ENCODE measurements at regions not wholly inside any gene's neighbourhood (a gene's known extent, or its start where the extent isn't known, plus 50 kb on each side); places are given as distances from the start of the nearest gene placed in this dataset.

DNA sequence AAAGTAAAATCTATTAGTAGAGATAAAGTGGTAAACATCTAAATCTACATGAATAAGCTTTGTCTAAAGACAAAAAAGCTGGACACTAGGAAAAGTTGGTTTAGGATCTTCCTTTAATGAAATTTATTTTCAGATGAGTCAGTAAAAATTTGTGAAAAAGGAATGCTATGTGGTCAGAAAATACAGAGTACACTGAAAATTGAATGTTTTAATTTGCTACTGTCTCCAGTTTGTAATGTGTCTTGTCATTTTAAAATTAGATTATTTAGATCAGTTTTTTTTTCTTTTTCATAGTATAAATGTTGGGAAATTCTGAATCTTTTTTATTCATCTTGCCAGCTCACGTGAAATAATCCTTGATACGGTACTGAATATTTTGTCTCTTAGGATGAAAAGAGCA lies 56.9 kb downstream of the SLITRK6 start:
- no peak for DNase-seq (ENCODE audit: low spot score)
- FAIRE-seq = no peak

DNA sequence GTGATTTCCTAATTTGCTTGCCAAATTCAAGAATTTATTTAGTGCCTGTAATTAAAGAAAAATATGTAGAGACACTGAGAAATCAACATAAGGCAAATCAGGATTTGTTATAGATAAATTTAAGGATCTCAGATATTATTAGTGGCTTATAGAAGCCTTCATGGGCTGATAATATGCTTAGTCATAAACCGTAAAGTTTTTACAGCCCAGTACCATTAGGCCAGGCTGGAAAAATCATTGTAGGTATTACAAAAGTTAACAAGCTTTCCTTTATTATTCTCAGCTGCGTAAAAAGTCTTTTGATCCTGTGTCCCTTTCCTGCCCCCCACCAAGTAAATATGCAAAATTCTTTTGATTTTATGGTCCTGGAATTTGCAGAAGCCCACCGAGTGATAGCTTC lies 58.2 kb downstream of the SLITRK6 start:
- FAIRE-seq (no peak), DNase-seq (ENCODE audit: low spot score) (no peak)

DNA sequence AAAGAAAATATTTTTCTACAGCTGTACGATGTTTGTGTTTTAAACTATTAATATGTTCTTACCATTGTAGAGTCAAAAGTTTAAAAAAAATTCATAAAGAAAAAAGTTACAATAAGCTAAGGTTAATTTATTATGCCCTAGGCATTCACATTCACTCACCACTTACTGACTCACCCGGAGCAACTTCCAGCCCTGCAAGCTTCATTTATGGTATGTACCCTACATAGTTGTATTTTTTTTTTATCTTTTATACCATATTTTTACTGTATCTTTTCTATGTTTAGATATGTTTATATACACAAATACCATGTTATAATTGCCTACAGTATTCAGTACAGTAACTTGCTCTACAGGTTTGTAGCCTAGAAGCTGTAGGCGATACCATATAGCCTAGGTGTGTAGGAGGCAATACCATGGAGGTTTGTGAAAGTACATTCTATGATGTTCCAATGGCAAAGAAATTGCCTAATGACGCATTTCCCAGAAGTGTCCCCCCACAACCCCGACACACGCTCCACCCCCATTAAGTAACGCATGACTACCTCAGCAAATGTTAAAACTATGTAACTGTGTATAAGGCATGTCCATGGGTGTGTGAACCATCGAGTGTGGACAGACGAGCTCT lies 60.4 kb downstream of the SLITRK6 start:
- no peak for FAIRE-seq

DNA sequence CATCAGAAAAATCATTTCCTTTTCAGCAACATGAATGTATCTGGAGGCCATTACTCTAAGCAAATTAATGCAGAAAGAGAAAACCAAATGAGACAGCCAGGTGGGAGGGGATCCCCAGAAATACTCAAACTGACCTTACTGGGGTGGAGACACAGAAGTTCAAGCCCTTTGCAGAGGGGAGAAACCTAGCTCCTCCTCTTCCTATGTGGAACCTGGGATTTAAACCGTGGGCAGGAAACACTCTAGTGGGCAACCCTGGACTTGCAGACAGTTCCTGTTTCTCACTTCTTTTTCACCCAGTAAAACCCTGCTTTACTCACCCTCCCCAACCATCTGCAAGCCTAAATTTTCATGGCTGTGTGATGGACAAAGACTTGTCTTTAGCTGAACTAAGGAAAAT lies 61.3 kb downstream of the SLITRK6 start:
- no peak for DNase-seq (ENCODE audit: low spot score)
- FAIRE-seq = no peak

More for the DNA sequence above, 60.4 kb downstream of the SLITRK6 start:
- no peak for DNase-seq (ENCODE audit: low spot score)

DNA sequence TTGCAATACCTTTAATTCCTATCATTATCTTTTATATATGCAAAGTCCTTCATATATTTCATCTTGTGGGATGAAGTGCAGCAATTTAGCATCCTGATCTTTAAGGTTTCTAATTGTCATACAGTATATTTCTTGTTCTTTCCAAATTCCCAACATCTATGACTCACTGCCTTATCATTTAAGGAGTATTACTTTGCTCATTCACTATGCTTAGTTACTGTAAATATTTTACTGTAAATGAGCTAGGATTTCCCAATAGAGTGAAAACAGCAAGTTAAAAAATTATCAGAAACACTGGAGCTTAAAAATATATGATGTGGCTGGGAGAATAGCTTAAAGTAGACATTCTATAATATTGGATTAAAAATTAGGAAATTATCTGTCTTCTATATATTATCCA lies 69.9 kb downstream of the SLITRK6 start:
- DNase-seq (ENCODE audit: low spot score) = no peak
- FAIRE-seq = no peak

DNA sequence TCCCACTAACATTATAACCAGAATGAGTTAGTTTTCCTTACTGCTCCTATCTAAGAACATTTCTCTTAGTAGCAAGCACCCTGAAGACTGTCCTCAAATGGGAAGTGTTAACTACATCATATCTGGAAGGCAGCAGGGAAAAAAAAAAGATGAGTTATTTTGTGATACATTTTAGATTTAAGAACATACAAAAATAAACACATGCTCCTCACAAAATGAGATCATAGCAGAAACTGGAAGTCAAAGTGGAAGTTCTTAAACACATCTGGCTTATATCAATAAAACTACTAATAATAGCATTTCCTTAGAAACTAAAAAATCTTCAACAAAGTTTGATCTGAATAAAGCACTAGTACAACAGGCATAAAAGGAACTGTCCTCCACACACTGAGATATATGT lies 70.4 kb downstream of the SLITRK6 start:
- DNase-seq (ENCODE audit: low spot score) = no peak
- no peak for FAIRE-seq

DNA sequence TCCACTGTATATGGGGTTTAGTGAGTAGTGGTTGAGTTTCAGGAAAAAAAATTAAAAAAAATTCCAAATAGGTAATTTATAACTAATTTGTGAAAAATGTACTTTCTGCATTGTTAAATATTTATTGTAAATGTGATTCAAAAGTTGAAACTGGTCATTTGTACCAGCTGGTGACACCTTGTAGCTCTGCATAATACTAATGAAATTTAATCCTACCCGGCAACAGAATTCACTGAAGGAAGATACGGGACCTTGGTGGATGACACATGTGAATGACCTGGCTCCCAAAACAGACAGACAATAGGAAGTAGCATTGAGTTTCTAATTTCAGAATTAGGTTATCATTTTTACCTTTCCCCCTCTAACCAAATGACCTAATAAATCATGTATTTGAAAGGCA lies 73.8 kb downstream of the SLITRK6 start:
- no peak for DNase-seq (ENCODE audit: low spot score)
- FAIRE-seq = no peak

DNA sequence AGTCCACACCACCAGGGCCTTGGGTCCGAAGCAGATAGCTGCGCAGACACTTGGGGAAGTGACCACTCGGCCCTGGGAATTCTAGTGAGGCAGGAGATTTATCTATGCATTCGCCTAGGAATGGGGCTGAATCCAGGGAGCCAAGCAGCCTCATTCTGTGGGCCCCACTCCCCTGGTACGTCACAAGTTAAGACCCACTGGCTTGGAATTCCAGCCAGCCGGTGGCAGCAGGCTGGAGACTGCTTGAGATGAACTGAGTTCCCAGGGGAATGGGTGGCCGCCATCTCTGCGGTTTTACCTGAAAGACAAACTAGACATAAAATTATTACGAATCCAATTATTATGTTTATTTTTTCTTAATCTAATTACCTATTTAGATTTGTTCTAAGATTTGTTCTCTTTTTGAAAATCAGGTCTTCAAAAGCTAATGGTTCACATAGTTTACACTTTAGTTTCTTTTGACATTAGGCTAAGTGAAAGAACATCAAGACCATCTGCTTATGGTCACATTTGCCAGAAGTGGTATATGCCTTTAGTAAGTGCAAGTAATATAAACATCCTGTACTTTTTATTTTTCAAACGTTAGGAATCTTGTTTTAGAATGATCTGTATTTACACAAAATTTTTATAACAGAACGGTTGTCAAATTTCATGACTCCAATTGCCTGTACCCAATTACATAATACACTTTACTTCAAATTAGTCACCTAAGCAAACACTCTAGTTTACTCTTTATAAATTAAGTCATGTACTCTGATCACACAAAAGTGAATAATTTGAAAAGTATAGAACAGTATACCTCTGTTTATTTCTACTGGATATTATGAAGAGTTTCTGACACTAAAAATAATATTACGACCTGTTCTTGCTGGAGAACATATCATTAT lies 74.4 kb downstream of the SLITRK6 start:
- no peak for DNase-seq (ENCODE audit: low spot score)
- no peak for FAIRE-seq

DNA sequence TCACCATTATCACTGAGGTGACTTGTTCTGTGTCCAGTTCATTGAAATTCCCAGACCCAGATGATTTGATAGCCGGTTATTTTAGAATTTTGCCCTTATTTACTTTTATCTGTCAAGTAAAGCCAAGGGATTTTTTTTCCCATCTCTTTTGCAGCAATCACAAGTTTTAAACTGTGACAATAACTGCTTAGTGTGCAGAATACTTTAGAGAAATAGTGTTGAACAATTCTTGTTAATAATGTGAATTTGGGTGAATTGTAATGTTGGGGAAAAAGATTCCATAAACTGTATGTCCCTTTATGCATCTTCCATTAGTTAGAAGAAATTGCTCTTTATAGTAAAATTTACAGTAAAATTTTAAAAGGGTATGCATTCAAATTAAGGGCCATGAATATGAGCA lies 79.5 kb downstream of the SLITRK6 start:
- DNase-seq (ENCODE audit: low spot score) (no peak), FAIRE-seq (no peak)

DNA sequence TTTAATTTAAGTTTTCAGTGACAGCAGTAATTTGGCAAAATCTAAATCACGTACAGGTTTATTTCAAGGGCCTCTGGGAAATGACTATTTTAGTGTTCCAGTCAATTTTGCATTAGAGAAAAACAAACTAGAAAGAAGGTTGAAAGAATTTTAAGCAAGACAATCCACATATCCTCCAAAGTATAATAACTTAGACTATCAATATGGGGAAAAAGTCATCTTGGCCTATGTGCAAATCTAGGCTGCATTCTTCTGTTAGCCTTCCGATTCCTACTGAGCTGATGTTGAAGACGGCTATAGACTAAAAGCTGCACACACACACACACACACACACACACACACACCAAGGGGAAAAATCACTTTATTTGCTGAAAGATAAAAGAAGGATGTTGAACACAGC lies 81.3 kb downstream of the SLITRK6 start:
- DNase-seq (ENCODE audit: low spot score) (no peak), FAIRE-seq (no peak)

DNA sequence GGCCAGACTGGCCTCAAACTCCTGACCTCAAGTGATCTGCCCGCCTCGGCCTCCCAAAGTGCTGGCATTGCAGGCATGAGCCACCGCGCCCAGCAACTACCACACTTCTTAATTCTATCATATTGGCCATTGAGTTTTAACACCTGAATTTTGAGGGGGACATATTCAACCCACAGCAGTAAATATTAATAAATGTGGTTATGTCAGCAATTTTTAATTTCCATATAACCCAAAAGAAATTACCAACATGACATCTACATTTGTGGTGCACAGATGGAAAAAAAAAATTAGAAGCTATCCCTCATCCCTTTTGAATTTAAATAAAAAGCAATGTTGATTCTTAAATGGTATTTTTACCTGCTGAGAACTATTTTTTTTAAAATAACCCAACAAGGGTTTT lies 88.7 kb downstream of the SLITRK6 start:
- DNase-seq (ENCODE audit: low spot score) (no peak), FAIRE-seq (no peak)

DNA sequence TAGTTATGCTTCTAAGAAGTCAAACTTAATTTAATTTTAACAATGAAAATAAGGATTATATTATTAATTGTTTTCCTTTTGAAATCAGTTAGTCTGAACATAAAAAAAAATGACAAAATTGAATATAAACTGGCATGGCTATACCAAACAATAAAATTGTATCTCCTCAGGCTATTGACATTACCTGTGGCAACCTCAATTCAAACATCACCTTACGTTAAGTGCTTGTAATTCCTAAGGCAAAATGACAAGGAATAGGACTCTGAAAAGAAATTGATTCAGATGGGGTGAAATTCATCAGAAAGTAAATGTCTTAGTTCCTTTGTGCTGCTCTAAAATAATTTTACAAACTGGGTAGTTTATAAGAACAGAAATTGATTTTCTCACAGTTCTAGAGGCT lies 89.5 kb downstream of the SLITRK6 start:
- FAIRE-seq = no peak
- DNase-seq (ENCODE audit: low spot score) = no peak

DNA sequence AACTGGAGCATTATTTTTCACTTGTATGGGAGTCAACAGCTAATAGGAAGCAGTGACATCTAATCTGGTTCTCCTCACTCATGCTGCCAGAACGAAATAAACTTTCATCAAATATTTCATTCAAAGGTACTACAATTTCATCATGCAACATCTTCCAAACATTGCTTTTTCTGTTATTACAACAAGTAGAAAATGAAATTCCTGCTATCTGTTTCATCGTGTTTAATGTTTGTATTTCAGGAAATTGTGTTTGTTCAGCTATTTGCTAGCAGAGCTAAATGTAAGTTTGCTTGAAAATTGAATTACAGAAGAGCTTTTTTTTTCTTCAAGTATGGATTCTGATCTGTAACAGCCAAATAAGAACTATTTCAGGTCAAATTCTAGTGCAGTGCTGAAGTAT lies 90.1 kb downstream of the SLITRK6 start:
- no peak for FAIRE-seq

DNA sequence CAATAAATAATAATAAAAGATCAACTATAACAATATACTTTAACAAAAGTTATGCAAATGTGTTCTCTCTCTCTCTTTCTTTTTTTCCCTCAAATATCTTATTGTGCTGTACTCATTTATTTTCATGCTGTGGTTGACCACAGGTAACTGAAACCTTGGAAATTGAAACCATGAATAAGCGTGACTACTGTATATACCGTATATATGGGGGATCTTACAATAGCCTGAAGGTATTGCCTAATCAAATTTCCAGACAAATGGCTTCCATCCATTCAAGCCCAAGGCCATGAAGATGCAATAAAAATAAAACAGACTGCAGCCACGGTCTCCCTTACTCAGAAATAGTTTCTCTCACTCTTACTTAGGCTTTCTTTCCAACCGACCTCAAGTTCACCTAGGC lies 98.3 kb downstream of the SLITRK6 start:
- DNase-seq (ENCODE audit: low spot score) (no peak), FAIRE-seq (no peak)

More for the DNA sequence above, 90.1 kb downstream of the SLITRK6 start:
- no peak for DNase-seq (ENCODE audit: low spot score)

DNA sequence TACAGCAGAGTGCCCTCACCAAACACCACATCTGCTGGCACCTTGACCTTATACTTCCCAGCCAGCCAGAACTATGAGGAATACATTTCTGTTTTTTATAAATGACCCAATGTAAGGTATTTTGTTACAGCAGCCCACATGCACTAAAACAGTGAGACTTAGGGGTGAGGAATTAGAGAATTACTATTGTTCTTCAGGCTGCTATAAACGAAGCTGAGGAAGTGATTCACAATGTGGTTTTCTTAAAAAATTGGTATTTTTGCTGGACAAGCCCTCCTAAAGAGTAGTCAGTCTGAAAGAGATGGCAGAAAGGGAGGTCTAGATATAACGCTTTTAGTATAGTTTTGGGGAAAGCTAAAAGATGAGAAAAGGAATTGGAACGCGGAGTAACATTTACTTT lies 101.0 kb downstream of the SLITRK6 start:
- FAIRE-seq = no peak
- no peak for DNase-seq (ENCODE audit: low spot score)

DNA sequence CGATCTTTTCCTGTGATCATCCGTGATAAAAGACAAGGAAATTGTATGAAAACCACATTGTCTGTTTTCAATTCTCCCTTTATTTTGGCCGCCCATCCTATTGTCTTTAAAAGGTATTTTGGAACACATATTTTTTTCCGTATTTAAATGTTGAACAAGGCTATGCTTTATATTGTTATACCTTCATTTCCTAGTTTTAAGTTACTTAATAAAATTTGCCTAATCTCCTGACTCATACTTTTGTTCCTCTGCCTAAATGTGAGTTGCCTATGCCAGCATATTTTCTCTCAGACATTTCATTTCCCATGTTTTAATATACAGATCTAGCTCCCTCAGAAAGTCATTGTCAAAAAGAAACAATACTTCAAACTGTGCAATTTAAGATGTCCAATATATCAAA lies 104.2 kb downstream of the SLITRK6 start:
- no peak for FAIRE-seq
- no peak for DNase-seq (ENCODE audit: low spot score)

DNA sequence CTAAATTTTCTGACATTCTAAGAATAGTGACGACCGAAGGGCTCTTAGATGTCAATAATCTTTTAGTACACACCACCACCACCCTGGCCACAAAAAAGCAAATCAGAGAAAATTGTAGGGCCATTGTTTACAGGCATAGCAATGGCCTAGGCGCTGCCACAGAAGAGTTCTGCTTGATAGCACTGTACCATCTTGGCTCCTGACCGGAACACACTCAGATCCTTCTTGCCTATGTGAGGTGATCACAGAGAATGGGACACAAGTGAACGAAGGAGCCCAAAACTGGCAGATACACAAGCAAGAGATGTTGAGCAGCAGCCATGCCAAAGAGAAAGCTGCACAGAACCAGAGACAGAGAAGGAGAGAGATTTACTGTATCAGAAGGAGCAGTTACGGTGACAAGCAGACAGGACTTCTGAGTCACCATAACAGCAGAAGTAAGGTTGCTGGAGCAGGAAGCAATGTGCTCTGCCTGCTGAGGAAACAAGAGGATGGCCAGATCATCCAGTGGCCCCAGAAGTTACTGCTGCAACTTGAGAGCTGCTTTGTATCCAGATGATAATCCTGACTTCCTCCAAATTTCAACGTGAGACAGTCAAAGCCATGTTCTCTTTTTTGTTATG lies 105.2 kb downstream of the SLITRK6 start:
- no peak for FAIRE-seq
- DNase-seq (ENCODE audit: low spot score) = no peak

DNA sequence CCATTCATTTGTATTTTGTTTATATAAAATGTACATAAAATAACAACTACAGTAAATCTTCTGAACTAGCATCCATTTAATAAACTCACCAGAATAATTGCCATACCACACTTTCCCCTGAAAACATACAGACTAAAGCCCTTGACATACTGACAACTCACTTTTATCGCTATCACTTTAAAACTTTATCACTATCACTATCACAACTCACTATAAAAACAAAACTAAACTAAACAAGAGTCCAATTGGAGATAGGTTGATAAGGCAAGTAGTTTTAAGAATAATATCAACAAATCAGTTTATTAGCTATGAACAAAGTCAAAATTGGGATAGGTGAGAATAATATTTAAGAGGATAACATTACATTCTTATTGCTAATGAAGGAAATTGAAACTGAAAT lies 108.9 kb downstream of the SLITRK6 start:
- DNase-seq (ENCODE audit: low spot score) (no peak), FAIRE-seq (no peak)

DNA sequence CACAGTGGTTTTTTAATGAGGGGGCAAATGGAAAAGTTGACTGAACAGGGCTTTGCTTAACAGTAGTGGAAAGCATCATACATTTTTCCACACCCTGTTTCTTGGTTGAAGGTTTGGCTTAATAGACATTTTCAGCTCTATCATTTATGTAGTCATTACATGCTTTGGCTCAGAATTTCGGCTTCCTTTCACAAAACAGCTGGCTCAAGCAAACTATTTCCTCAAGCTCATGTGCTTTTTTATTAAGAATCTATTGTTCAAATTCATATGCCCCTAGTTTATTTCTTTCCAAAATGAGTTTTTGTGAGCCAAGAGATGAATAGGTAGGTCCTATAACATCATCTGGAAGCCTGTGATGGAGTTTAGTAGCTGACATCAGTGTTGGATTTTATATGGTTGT lies 113.8 kb downstream of the SLITRK6 start:
- no peak for DNase-seq (ENCODE audit: low spot score)

DNA sequence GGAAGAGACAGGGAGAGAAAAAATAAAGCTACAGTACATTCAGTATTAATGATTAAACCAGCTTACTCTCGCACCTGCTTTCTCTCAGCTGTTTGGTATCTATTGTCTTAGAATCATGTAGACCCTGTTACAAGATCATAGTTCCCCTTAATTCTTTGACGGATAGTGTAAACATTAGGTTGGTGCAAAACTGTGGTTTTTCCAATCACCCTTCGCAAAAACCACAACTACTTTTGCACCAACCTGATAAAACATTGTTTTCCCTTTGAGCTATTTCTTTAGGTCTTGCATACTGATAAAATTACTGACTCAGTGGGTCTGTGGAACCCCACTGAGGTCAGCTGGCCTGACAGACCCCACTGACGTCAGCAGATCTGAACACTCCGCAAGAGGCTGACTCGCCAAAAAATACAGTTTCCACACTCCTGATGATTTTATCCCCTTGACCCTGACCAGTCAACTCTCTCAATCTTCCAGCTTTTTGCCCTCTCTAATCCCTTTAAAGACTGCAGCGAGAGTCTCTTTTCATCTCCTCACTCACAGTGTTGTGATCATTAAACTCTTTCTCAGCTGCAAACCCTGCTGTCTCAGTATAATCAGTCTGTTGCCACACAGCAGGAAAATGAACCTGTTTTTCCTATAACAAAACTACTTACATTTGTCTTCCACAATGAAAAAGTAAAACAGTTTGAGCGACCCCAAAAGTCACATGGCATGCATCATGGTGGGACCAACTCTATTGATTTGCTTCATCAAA lies 123.9 kb downstream of the SLITRK6 start:
- FAIRE-seq = no peak

More for the DNA sequence above, 113.8 kb downstream of the SLITRK6 start:
- FAIRE-seq = no peak

DNA sequence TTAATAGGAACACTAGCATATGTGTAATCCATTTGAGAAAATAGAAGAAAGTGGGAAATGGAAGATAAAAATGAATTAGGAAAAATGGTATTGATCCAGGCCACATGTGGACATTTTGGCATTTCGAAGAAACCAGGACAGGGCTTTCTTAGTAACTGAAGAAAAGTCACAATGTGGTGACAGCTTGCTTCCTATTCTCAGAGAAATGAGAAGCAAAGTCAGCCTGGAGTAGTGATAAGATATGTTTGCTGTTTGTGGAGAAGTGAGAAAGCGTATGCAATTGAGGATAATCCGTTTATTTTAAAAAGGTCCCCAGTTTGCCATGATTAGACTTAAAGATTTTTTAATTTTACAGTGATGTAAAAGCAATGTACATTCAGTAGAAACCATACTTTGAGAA lies 127.9 kb downstream of the SLITRK6 start:
- DNase-seq (ENCODE audit: low spot score) (no peak), FAIRE-seq (no peak)

More for the DNA sequence above, 123.9 kb downstream of the SLITRK6 start:
- no peak for DNase-seq (ENCODE audit: low spot score)

DNA sequence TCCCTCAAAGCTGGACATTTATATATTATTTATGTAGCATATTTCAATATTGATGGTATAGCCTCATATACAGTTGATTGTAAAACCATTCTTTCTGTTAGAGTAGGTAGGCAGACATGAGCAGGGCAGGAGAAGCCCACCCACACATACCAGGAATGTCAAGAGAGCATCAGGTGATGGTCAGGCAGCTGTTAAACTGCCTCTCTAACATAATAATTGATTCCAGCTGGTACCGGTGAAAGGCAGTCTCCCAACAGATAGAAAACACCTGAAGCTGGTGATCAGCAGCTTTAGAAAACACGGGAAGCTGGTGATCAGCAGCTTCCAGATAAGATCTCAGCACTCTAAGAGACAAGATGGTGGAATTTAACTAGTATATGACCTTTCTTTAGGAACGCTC lies 132.9 kb downstream of the SLITRK6 start:
- DNase-seq (ENCODE audit: low spot score) = no peak
- no peak for FAIRE-seq
